Common myeloid progenitor, CD34-positive (primary cell): ENCODE measurements at regions not wholly inside any gene's neighbourhood (a gene's known extent, or its start where the extent isn't known, plus 50 kb on each side); places are given as distances from the start of the nearest gene placed in this dataset.
"Not testable (repeated sequence)": the region's sequence is repeated elsewhere in the genome, so short reads cannot be mapped to it uniquely, and the experiment has no call there.

Source experiments
- CTCF ChIA-PET: fragments of 350-600 bp; sonication (Branson Sonifier 250); formaldehyde crosslinking; loops from one replicate; lab custom pipeline; 2021; ENCODE audit warnings: antibody characterized with exemption; lab: Charles Lee
- POLR2A ChIA-PET: fragments of 350-600 bp; sonication (Branson Sonifier 250); formaldehyde crosslinking; loops from one replicate; lab custom pipeline; 2021; ENCODE audit warnings: antibody characterized with exemption; lab: Charles Lee
- DNase-seq, 3 donors: peaks; one replicate each; pipeline versions ENCODE4 v3.0.0 to v3.0.0-alpha.2; 2013
- H3K27ac ChIP-seq, 2 experiments: 1 replicate in 1 of 2; 2 replicates in 1 of 2; pipeline ENCODE4 v1.7.0; 2013; ENCODE audit warnings: inconsistent platforms in 2 of 2, low read length in 2 of 2, mild to moderate bottlenecking in 2 of 2, low read depth in 1 of 2, moderate library complexity in 1 of 2; ENCODE audit not compliant: severe bottlenecking in 2 of 2, insufficient read depth in 1 of 2, poor library complexity in 1 of 2
- H3K27me3 ChIP-seq, 5 experiments: replicated peaks in 2 of 5; 1 replicate in 3 of 5; 2 replicates in 2 of 5; pipeline versions ENCODE4 v1.6.1 to v1.7.0; 2013; ENCODE audit warnings: low read length in 4 of 5, mild to moderate bottlenecking in 2 of 5, moderate library complexity in 2 of 5, inconsistent platforms in 1 of 5; ENCODE audit not compliant: insufficient read depth in 5 of 5, control insufficient read depth in 4 of 5
- H3K36me3 ChIP-seq, 4 experiments: 1 replicate in 2 of 4; 2 replicates in 2 of 4; pipeline versions ENCODE4 v1.6.1 to v1.7.0; 2013; ENCODE audit warnings: low read length in 3 of 4, control low read depth in 1 of 4, mild to moderate bottlenecking in 1 of 4; ENCODE audit not compliant: control insufficient read depth in 4 of 4, insufficient read depth in 4 of 4
- H3K4me1 ChIP-seq, 4 experiments: 1 replicate in 3 of 4; 2 replicates in 1 of 4; pipeline versions ENCODE4 v1.6.1 to v1.7.1; 2013; ENCODE audit warnings: low read length in 3 of 4, mild to moderate bottlenecking in 3 of 4, control low read depth in 1 of 4, inconsistent platforms in 1 of 4, moderate library complexity in 1 of 4; ENCODE audit not compliant: control insufficient read depth in 4 of 4, insufficient read depth in 4 of 4; ENCODE audit errors: control extremely low read depth in 1 of 4
- H3K4me3 ChIP-seq, 7 experiments: 1 replicate in 4 of 7; 2 replicates in 3 of 7; pipeline versions ENCODE4 v1.5.1 to v1.7.0; 2013; ENCODE audit warnings: mild to moderate bottlenecking in 7 of 7, low read length in 6 of 7, moderate library complexity in 6 of 7, inconsistent platforms in 2 of 7, low read depth in 2 of 7, control low read depth in 1 of 7; ENCODE audit not compliant: insufficient read depth in 4 of 7, control insufficient read depth in 1 of 7; ENCODE audit errors: extremely low read depth in 1 of 7
- H3K9me3 ChIP-seq, 5 experiments: 1 replicate in 4 of 5; 2 replicates in 1 of 5; pipeline versions ENCODE4 v1.6.1 to v1.7.1; 2013; ENCODE audit warnings: low read length in 4 of 5, mild to moderate bottlenecking in 2 of 5, inconsistent platforms in 1 of 5, low read depth in 1 of 5, moderate library complexity in 1 of 5; ENCODE audit not compliant: control insufficient read depth in 4 of 5, insufficient read depth in 2 of 5; ENCODE audit errors: control extremely low read depth in 1 of 5
- WGBS: methylation state at CpG from one replicate; pipeline ENCODE4 v1.1.5; 2013; ENCODE audit not compliant: insufficient coverage; 5-methylcytosine and 5-hydroxymethylcytosine counted together

- POLR2A ChIA-PET = no interaction called here
- Histone ChIP-seq H3K36me3 (no peaks in the 10 kb centered on the region), H3K9me3 (peaks cover 0 to 2% (median 0%) of the 10 kb centered on the region in 5 experiments), H3K27me3 (no peaks in the 10 kb centered on the region), H3K4me1 (no peaks in the 10 kb centered on the region), H3K4me3 (no peak overlapping the region), H3K27ac (no peak overlapping the region)
- CTCF ChIA-PET = interaction anchor here (0.6 kb wide), 1 partner anchor 889 kb away, joined by 4 read pairs; no protein-coding TSS in a partner anchor
- 25% methylated on average over 2 of the region's 3 CpGs for WGBS
- no peak for DNase-seq
Measured at GRCh38 chr2:77866661-77867060, 344.5 kb upstream of the LRRTM4 start.

GRCh38 chr2:77867146-77867545, 345.0 kb upstream of the LRRTM4 start:
- no peak for DNase-seq

GRCh38 chr2:77873506-77873905, 351.3 kb upstream of the LRRTM4 start:
- H3K27ac ChIP-seq = no peak overlapping the region
- no CpG with 5 or more reads among the region's 3 CpGs for WGBS
- no peak overlapping the region for H3K4me3 ChIP-seq
- H3K4me1 ChIP-seq = no peaks in the 10 kb centered on the region
- no peaks in the 10 kb centered on the region for H3K36me3 ChIP-seq
- H3K27me3 ChIP-seq = no peaks in the 10 kb centered on the region
- ChIA-PET POLR2A (no interaction called here), CTCF (no interaction called here)
- peaks cover 0 to 2% (median 0%) of the 10 kb centered on the region in 5 experiments for H3K9me3 ChIP-seq
- DNase-seq = no peak

More at GRCh38 chr2:77867146-77867545, 345.0 kb upstream of the LRRTM4 start:
- ChIA-PET CTCF (no interaction called here), POLR2A (no interaction called here)
- Histone ChIP-seq H3K27me3 (no peaks in the 10 kb centered on the region), H3K4me1 (no peaks in the 10 kb centered on the region), H3K27ac (no peak overlapping the region), H3K9me3 (peaks cover 0 to 2% (median 0%) of the 10 kb centered on the region in 5 experiments), H3K36me3 (no peaks in the 10 kb centered on the region), H3K4me3 (no peak overlapping the region)

- H3K9me3 ChIP-seq, POLR2A ChIA-PET, H3K36me3 ChIP-seq, H3K27ac ChIP-seq, DNase-seq, H3K27me3 ChIP-seq, H3K4me3 ChIP-seq, CTCF ChIA-PET, H3K4me1 ChIP-seq: not testable (repeated sequence)
- 93% methylated on average over 5 of the region's 6 CpGs for WGBS
Measured at GRCh38 chr2:77900211-77900610, 378.0 kb upstream of the LRRTM4 start.

GRCh38 chr2:77910136-77910535, 388.0 kb upstream of the LRRTM4 start:
- POLR2A ChIA-PET = no interaction called here
- Histone ChIP-seq H3K27ac (no peak overlapping the region), H3K4me3 (no peak overlapping the region), H3K27me3 (no peaks in the 10 kb centered on the region), H3K9me3 (peaks cover 0 to 4% (median 0%) of the 10 kb centered on the region in 5 experiments), H3K36me3 (no peaks in the 10 kb centered on the region), H3K4me1 (no peaks in the 10 kb centered on the region)
- DNase-seq = no peak
- WGBS = no CpG with 5 or more reads among the region's 3 CpGs
- CTCF ChIA-PET = no interaction called here

- Histone ChIP-seq H3K4me3 (no peak overlapping the region), H3K27me3 (no peaks in the 10 kb centered on the region), H3K27ac (no peak overlapping the region), H3K4me1 (no peaks in the 10 kb centered on the region), H3K36me3 (no peaks in the 10 kb centered on the region), H3K9me3 (no peaks in the 10 kb centered on the region)
- ChIA-PET POLR2A (no interaction called here), CTCF (no interaction called here)
- no CpG with 5 or more reads among the region's 3 CpGs for WGBS
- DNase-seq = no peak
Measured at GRCh38 chr2:77920838-77921366, 398.7 kb upstream of the LRRTM4 start.

- ChIA-PET CTCF (no interaction called here), POLR2A (no interaction called here)
- no peak overlapping the region for H3K4me3 ChIP-seq
- no CpG with 5 or more reads among the region's 1 CpG for WGBS
- no peak overlapping the region for H3K27ac ChIP-seq
- DNase-seq = no peak
- H3K9me3 ChIP-seq = no peaks in the 10 kb centered on the region
- no peaks in the 10 kb centered on the region for H3K36me3 ChIP-seq
- H3K27me3 ChIP-seq = no peaks in the 10 kb centered on the region
- no peaks in the 10 kb centered on the region for H3K4me1 ChIP-seq
Measured at GRCh38 chr2:77922567-77922966, 400.4 kb upstream of the LRRTM4 start.
